ENCODE measurements at regions not wholly inside any gene's neighbourhood (a gene's known extent, or its start where the extent isn't known, plus 50 kb on each side); places are given as distances from the start of the nearest gene placed in this dataset.
"Not testable (repeated sequence)": the region's sequence is repeated elsewhere in the genome, so short reads cannot be mapped to it uniquely, and the experiment has no call there.

GRCh38 chr17:34475296-34475695, 104.1 kb upstream of the TMEM132E start:
- Histone ChIP-seq H3K27ac (no peak overlapping the region), H3K27me3 (peaks cover 0 to 36% of the 10 kb centered on the region in 2 donors), H3K4me1 (no peaks in the 10 kb centered on the region), H3K36me3 (no peaks in the 10 kb centered on the region), H3K4me3 (no peak overlapping the region), H3K9me3 (no peaks in the 10 kb centered on the region)
- no peak for DNase-seq (ENCODE audit: low spot score in 2 of 2)
- no peak for TF ChIP-seq POLR2AphosphoS5 (IDR thresholded peaks at IDR 0.05)
- TF ChIP-seq CTCF (IDR thresholded peaks at IDR 0.05) = no peak
- TF ChIP-seq POLR2A (IDR thresholded peaks at IDR 0.05) = no peak
- intact Hi-C loops (cut with DNase I; ENCODE audit: low total_unique reads) = no loop called here

GRCh38 chr17:34474706-34475105, 104.7 kb upstream of the TMEM132E start:
- no peak overlapping the region for H3K27ac ChIP-seq
- TF ChIP-seq POLR2A (IDR thresholded peaks at IDR 0.05) = no peak
- TF ChIP-seq POLR2AphosphoS5 (IDR thresholded peaks at IDR 0.05) = no peak
- no peak for TF ChIP-seq CTCF (IDR thresholded peaks at IDR 0.05)
- H3K9me3 ChIP-seq = no peaks in the 10 kb centered on the region
- peaks cover 0 to 31% of the 10 kb centered on the region in 2 donors for H3K27me3 ChIP-seq
- DNase-seq (ENCODE audit: low spot score in 2 of 2) = no peak
- no peaks in the 10 kb centered on the region for H3K36me3 ChIP-seq
- no peaks in the 10 kb centered on the region for H3K4me1 ChIP-seq
- intact Hi-C loops (cut with DNase I; ENCODE audit: low total_unique reads) = loop anchor here (5.0 kb wide), 1 partner anchor 153 kb away; no protein-coding TSS in a partner anchor
- H3K4me3 ChIP-seq = no peak overlapping the region

- no peak for DNase-seq (ENCODE audit: low spot score in 2 of 2)
- Histone ChIP-seq H3K36me3 (no peaks in the 10 kb centered on the region), H3K27ac (no peak overlapping the region), H3K27me3 (peaks cover 0 to 29% of the 10 kb centered on the region in 2 donors), H3K4me1 (no peaks in the 10 kb centered on the region), H3K4me3 (no peak overlapping the region), H3K9me3 (no peaks in the 10 kb centered on the region)
- intact Hi-C loops (cut with DNase I; ENCODE audit: low total_unique reads) = loop anchor here (5.0 kb wide), 1 partner anchor 155 kb away; no protein-coding TSS in a partner anchor
- TF ChIP-seq POLR2A (IDR thresholded peaks at IDR 0.05) = no peak
- no peak for TF ChIP-seq POLR2AphosphoS5 (IDR thresholded peaks at IDR 0.05)
- TF ChIP-seq CTCF (IDR thresholded peaks at IDR 0.05) = no peak
Observed at GRCh38 chr17:34472363-34472762, 107.0 kb upstream of the TMEM132E start.

GRCh38 chr17:34471278-34471677, 108.1 kb upstream of the TMEM132E start:
- peaks cover 0 to 34% of the 10 kb centered on the region in 2 donors for H3K27me3 ChIP-seq
- DNase-seq (ENCODE audit: low spot score in 2 of 2); H3K9me3 ChIP-seq; H3K4me1 ChIP-seq; H3K36me3 ChIP-seq; H3K4me3 ChIP-seq; H3K27ac ChIP-seq: not testable (repeated sequence)
- intact Hi-C loops (cut with DNase I; ENCODE audit: low total_unique reads) = loop anchor here (5.0 kb wide), 1 partner anchor 156 kb away; no protein-coding TSS in a partner anchor

GRCh38 chr17:34465789-34466188, 102.8 kb upstream of the CCL1 start:
- DNase-seq (ENCODE audit: low spot score in 2 of 2) = no peak
- TF ChIP-seq CTCF (IDR thresholded peaks at IDR 0.05) = no peak
- TF ChIP-seq POLR2A (IDR thresholded peaks at IDR 0.05) = no peak
- TF ChIP-seq POLR2AphosphoS5 (IDR thresholded peaks at IDR 0.05) = no peak
- Histone ChIP-seq H3K4me1 (no peaks in the 10 kb centered on the region), H3K4me3 (no peak overlapping the region), H3K9me3 (no peaks in the 10 kb centered on the region), H3K27me3 (peaks cover 0 to 40% of the 10 kb centered on the region in 2 donors), H3K27ac (no peak overlapping the region), H3K36me3 (no peaks in the 10 kb centered on the region)
- intact Hi-C loops (cut with DNase I; ENCODE audit: low total_unique reads) = loop anchor here (10.0 kb wide), 1 partner anchor 321 kb away; no protein-coding TSS in a partner anchor

GRCh38 chr17:34464812-34465211, 101.8 kb upstream of the CCL1 start:
- peaks cover 0 to 46% of the 10 kb centered on the region in 2 donors for H3K27me3 ChIP-seq
- no peaks in the 10 kb centered on the region for H3K9me3 ChIP-seq
- H3K4me3 ChIP-seq = no peak overlapping the region
- DNase-seq (ENCODE audit: low spot score in 2 of 2) = no peak
- H3K36me3 ChIP-seq = no peaks in the 10 kb centered on the region
- no peak overlapping the region for H3K27ac ChIP-seq
- no peaks in the 10 kb centered on the region for H3K4me1 ChIP-seq
- intact Hi-C loops (cut with DNase I; ENCODE audit: low total_unique reads) = loop anchor here (10.0 kb wide), 1 partner anchor 320 kb away; no protein-coding TSS in a partner anchor
- TF ChIP-seq POLR2A (IDR thresholded peaks at IDR 0.05) (no peak), POLR2AphosphoS5 (IDR thresholded peaks at IDR 0.05) (no peak), CTCF (IDR thresholded peaks at IDR 0.05) (no peak)
